Lower leg skin (tissue), 3 donors: ENCODE measurements at regions not wholly inside any gene's neighbourhood (a gene's known extent, or its start where the extent isn't known, plus 50 kb on each side); places are given as distances from the start of the nearest gene placed in this dataset.

Source experiments
- CTCF ChIP-seq, 3 donors: fragments of 450-650 bp; IDR thresholded peaks; one replicate each; pipeline ENCODE4 v1.5.1; 2016; ENCODE audit warnings: antibody characterized with exemption in 3 of 3, mild to moderate bottlenecking in 3 of 3, moderate library complexity in 2 of 3
- POLR2A ChIP-seq, 2 donors: fragments of 450-650 bp; IDR thresholded peaks; one replicate each; pipeline ENCODE4 v1.6.1; 2016 to 2017; ENCODE audit warnings: antibody characterized with exemption in 2 of 2, mild to moderate bottlenecking in 1 of 2, moderate library complexity in 1 of 2

DNA sequence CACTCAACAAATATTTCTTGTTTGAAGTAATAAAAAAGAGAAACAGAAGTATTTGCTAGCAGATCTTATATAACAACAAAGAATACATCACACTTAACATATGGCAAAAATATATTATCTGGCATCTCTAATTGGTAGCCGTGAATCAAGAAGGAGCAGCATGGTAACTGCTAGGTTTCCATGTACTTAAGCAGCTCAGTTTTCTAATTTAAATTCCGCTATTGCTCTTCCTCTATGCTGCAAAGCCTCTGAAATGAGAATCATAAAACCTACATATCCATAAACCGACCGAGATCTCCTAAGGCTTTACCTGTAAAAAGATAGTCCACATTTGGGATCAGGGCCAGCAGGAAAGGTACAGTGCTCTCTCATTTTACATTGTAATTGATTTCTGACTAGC, 76.6 kb upstream of the PTPRZ1 start:
- TF ChIP-seq CTCF (IDR thresholded peaks at IDR 0.05), result no peak
- TF ChIP-seq POLR2A (IDR thresholded peaks at IDR 0.05), result no peak
